C4-2B (cell line): ENCODE measurements at regions not wholly inside any gene's neighbourhood (a gene's known extent, or its start where the extent isn't known, plus 50 kb on each side); places are given as distances from the start of the nearest gene placed in this dataset.

Experiments used
- CTCF ChIP-seq: fragments of 450-650 bp; conservative IDR thresholded peaks from 2 replicates; pipeline ENCODE4 v1.5.1; 2017; ENCODE audit warnings: mild to moderate bottlenecking
- ZFX ChIP-seq: fragments of 450-650 bp; IDR thresholded peaks from 2 replicates; pipeline ENCODE4 v1.6.1; 2017

DNA sequence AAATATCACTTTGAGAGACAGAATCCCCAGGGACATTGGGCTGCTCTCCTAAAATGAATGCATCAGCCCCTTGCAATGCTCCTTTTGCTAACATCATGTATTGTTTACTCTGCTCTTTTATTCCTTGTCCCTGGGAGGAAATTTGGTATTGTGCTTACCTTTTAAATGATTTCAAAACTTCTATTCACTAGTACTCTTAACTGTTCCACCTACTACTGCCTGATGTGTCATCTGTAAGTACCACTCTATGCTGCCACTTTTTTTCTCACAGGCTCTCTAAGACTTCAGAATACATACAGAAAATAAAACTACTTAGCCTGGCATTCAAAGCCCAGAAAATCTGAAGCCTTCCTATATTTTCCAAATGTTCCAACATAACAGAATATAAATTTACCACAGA, 667.2 kb downstream of the BRINP1 start:
- TF ChIP-seq CTCF (no peak), ZFX (no peak)
